Right lobe of liver (tissue), 6 donors: ENCODE measurements at regions not wholly inside any gene's neighbourhood (a gene's known extent, or its start where the extent isn't known, plus 50 kb on each side); places are given as distances from the start of the nearest gene placed in this dataset.

ENCODE experiments used
- ATAC-seq, 4 donors: fragments of 200-7000 bp; cut with Tn5 transposase; one replicate each; pipeline ENCODE4 v1.9.1; 2020; ENCODE audit warnings: mild to moderate bottlenecking in 4 of 4, moderate library complexity in 4 of 4
- DNase-seq, 3 donors: peaks; one replicate each; pipeline ENCODE4 v3.0.0-alpha.2; 2020
- H3K27ac ChIP-seq, 3 donors: fragments of 200-600 bp; one replicate each; pipeline ENCODE4 v1.8.0; 2022
- H3K27me3 ChIP-seq, 2 donors: fragments of 200-600 bp; one replicate each; pipeline ENCODE4 v1.8.0; 2022
- H3K36me3 ChIP-seq, 4 donors: fragments of 200-600 bp; sonication (generic) in 1 of 4; one replicate each; pipeline versions ENCODE4 v1.5.1 to v1.8.0; 2017 to 2022; ENCODE audit warnings: control low read depth in 1 of 4
- H3K4me1 ChIP-seq, 4 donors: fragments of 200-600 bp; sonication (generic) in 1 of 4; one replicate each; pipeline versions ENCODE4 v1.5.1 to v1.8.0; 2017 to 2022; ENCODE audit warnings: control low read depth in 1 of 4
- H3K4me3 ChIP-seq, 3 donors: fragments of 200-600 bp; one replicate each; pipeline ENCODE4 v1.8.0; 2022
- H3K9me3 ChIP-seq, 4 donors: fragments of 200-600 bp; sonication (generic) in 1 of 4; one replicate each; pipeline versions ENCODE4 v1.5.1 to v1.8.0; 2017 to 2022; ENCODE audit warnings: control low read depth in 1 of 4
- CTCF ChIP-seq, 4 donors: fragments of 200-600 bp in 3 of 4; fragments of 450-650 bp in 1 of 4; IDR thresholded peaks; one replicate each; pipeline versions ENCODE4 v1.5.1 to v1.8.0; 2016 to 2022; ENCODE audit warnings: antibody characterized with exemption in 4 of 4, mild to moderate bottlenecking in 2 of 4
- POLR2A ChIP-seq: fragments of 450-650 bp; IDR thresholded peaks from one replicate; pipeline ENCODE4 v1.6.1; 2017; ENCODE audit warnings: antibody characterized with exemption, mild to moderate bottlenecking
- WGBS: methylation state at CpG from one replicate; pipeline ENCODE4 v1.1.6; 2018; ENCODE audit warnings: low coverage, low lambda C conversion rate; ENCODE audit not compliant: insufficient coverage; ENCODE audit errors: missing lambda C conversion rate; 5-methylcytosine and 5-hydroxymethylcytosine counted together
- intact Hi-C, 2 donors: fragments of 100-400 bp; cut with DNase I; formaldehyde crosslinking; loops; one replicate each; pipeline versions ENCODE4 v1.11.2 to v1.14.1; 2022
- donor health status: DM: no; HTN: yes; CAD: no.
- donor health status: DM: no; HTN: no; CAD: no.
- donor health status: DM: no; HTN: no; CAD: no.
- donor health status: DM: no; HTN: yes; CAD: no.
- donor health status: DM: no; HTN: yes; CAD: no.

DNA sequence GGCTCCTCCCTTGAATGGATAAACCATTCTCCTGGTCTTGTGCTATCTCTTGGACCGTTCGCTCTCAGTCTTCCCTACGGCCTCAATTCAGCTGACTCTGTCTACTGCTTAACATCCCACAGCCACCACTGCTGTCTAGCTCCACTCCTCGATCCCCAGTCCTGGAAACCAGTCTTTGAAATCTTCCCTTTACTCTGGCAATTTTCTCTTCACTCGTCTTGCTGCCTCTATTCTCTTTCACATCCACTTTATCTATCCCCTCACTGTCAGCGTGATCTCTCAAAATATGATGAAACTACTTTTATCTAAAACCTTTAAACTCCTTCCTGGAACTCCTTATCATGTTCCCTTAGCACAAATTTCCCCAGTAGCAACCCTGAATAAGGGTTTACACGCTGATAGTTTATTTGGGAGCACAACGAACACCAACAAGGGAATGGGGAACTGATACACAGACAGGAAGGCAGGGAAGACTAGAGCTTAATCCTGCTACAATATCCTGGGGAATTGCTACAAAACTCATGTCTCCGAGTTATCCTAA is 131.6 kb upstream of the SAMSN1 start:
- WGBS, result 52% methylated on average over 9 of the region's 9 CpGs
- H3K27me3 ChIP-seq, result no peaks in the 10 kb centered on the region
- no peak for ATAC-seq
- no peak overlapping the region for H3K27ac ChIP-seq
- no peaks in the 10 kb centered on the region for H3K36me3 ChIP-seq
- intact Hi-C loops, result no loop called here
- H3K9me3 ChIP-seq, result no peaks in the 10 kb centered on the region
- no peaks in the 10 kb centered on the region for H3K4me1 ChIP-seq
- H3K4me3 ChIP-seq, result no peak overlapping the region
- no peak for TF ChIP-seq POLR2A
- no peak for TF ChIP-seq CTCF (IDR thresholded peaks at IDR 0.05)
- DNase-seq, result no peak

- TF ChIP-seq CTCF (IDR thresholded peaks at IDR 0.05) (no peak), POLR2A (no peak)
- H3K9me3 ChIP-seq, result no peaks in the 10 kb centered on the region
- ATAC-seq (no peak), DNase-seq (no peak)
- H3K4me1 ChIP-seq, result no peaks in the 10 kb centered on the region
- no peaks in the 10 kb centered on the region for H3K27me3 ChIP-seq
- intact Hi-C loops, result no loop called here
- no peak overlapping the region for H3K27ac ChIP-seq
- H3K4me3 ChIP-seq, result no peak overlapping the region
- H3K36me3 ChIP-seq, result no peaks in the 10 kb centered on the region
Measured at GRCh38 chr21:14677013-14677412, 130.9 kb upstream of the SAMSN1 start.

GRCh38 chr21:14675774-14676530 is 129.8 kb upstream of the SAMSN1 start:
- Histone ChIP-seq H3K4me3 (no peak overlapping the region), H3K27ac (no peak overlapping the region), H3K9me3 (no peaks in the 10 kb centered on the region), H3K27me3 (no peaks in the 10 kb centered on the region), H3K36me3 (no peaks in the 10 kb centered on the region), H3K4me1 (no peaks in the 10 kb centered on the region)
- TF ChIP-seq CTCF (IDR thresholded peaks at IDR 0.05) (no peak), POLR2A (no peak)
- ATAC-seq (peak; percentile 30 to 69 (median 46)), DNase-seq (no peak)
- 30% methylated on average over 7 of the region's 7 CpGs for WGBS
- intact Hi-C loops, result no loop called here

- Histone ChIP-seq H3K27ac (no peak overlapping the region), H3K36me3 (no peaks in the 10 kb centered on the region), H3K27me3 (no peaks in the 10 kb centered on the region), H3K4me1 (no peaks in the 10 kb centered on the region), H3K4me3 (no peak overlapping the region), H3K9me3 (no peaks in the 10 kb centered on the region)
- ATAC-seq, result no peak
- intact Hi-C loops, result no loop called here
- TF ChIP-seq POLR2A (no peak), CTCF (IDR thresholded peaks at IDR 0.05) (no peak)
- WGBS, result 26% methylated on average over 3 of the region's 3 CpGs
- DNase-seq, result no peak
Measured at GRCh38 chr21:14673649-14674048, 127.5 kb upstream of the SAMSN1 start.
